Endothelial cell (in vitro differentiated cells): ENCODE measurements at regions not wholly inside any gene's neighbourhood (a gene's known extent, or its start where the extent isn't known, plus 50 kb on each side); places are given as distances from the start of the nearest gene placed in this dataset.

Experiments used
- DNase-seq: peaks from one replicate; pipeline ENCODE4 v3.0.0; 2021; ENCODE audit warnings: low spot score
- H3K27ac Mint-ChIP-seq: one replicate; pipeline ENCODE4 v1.8.0; 2021; ENCODE audit warnings: mixed read lengths, inconsistent platforms; ENCODE audit not compliant: unreplicated experiment
- H3K27me3 Mint-ChIP-seq: one replicate; pipeline ENCODE4 v1.8.0; 2021; ENCODE audit warnings: mild to moderate bottlenecking, moderate library complexity, mixed read lengths, inconsistent platforms; ENCODE audit not compliant: unreplicated experiment
- H3K36me3 Mint-ChIP-seq: one replicate; pipeline ENCODE4 v1.8.0; 2021; ENCODE audit warnings: mild to moderate bottlenecking, low read depth, mixed read lengths, inconsistent platforms; ENCODE audit not compliant: unreplicated experiment
- H3K4me1 Mint-ChIP-seq: one replicate; pipeline ENCODE4 v1.8.0; 2021; ENCODE audit warnings: mild to moderate bottlenecking, mixed read lengths, inconsistent platforms; ENCODE audit not compliant: unreplicated experiment
- H3K4me3 Mint-ChIP-seq: one replicate; pipeline ENCODE4 v1.8.0; 2021; ENCODE audit warnings: mild to moderate bottlenecking, mixed read lengths, inconsistent platforms; ENCODE audit not compliant: unreplicated experiment
- H3K9me3 Mint-ChIP-seq: one replicate; pipeline ENCODE4 v1.8.0; 2021; ENCODE audit warnings: mixed read lengths, inconsistent platforms; ENCODE audit not compliant: unreplicated experiment
- TF ChIP-seq, protein P1 (sequence below): fragments of 200-600 bp; sonication (generic); IDR thresholded peaks from one replicate; pipeline ENCODE4 v1.5.0; 2021; ENCODE audit warnings: antibody characterized with exemption; ENCODE audit not compliant: unreplicated experiment

DNA sequence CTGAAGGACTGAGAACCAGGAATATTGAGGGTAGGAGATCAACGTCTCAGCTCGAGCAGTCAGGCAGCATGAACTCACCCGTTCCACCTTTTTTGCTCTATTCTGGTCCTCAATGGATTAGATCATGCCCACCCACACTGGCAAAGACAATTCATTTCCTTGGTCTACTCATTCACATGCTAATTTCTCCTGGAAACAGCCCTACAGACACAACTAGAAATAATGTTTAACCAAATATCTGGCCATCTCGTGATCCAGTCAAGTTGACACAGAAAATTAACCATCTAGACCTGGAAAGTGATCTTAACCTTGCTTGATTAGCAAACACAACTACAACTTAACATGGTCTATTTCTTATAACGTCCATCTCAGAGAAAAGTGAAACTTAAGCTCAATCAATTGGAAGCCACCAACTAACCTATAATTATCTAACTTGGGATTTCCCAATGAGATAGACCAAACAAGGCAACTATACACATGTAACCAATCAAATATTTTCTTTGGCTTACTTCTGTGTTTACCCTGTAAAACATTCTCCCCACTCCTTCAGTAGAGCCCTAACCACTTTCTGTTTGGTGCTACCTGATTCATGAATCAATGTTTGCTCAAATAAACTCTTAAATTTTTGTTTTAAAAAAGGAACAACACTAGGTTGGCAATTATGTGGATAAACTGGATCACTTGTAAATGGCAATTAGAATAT is 69.7 kb upstream of the MAMLD1 start:
- Mint-ChIP-seq H3K36me3 (no peaks in the 10 kb centered on the region), H3K27me3 (no peaks in the 10 kb centered on the region), H3K9me3 (no peaks in the 10 kb centered on the region), H3K27ac (no peak overlapping the region), H3K4me1 (no peaks in the 10 kb centered on the region), H3K4me3 (no peak overlapping the region)
- TF ChIP-seq, protein P1, sequence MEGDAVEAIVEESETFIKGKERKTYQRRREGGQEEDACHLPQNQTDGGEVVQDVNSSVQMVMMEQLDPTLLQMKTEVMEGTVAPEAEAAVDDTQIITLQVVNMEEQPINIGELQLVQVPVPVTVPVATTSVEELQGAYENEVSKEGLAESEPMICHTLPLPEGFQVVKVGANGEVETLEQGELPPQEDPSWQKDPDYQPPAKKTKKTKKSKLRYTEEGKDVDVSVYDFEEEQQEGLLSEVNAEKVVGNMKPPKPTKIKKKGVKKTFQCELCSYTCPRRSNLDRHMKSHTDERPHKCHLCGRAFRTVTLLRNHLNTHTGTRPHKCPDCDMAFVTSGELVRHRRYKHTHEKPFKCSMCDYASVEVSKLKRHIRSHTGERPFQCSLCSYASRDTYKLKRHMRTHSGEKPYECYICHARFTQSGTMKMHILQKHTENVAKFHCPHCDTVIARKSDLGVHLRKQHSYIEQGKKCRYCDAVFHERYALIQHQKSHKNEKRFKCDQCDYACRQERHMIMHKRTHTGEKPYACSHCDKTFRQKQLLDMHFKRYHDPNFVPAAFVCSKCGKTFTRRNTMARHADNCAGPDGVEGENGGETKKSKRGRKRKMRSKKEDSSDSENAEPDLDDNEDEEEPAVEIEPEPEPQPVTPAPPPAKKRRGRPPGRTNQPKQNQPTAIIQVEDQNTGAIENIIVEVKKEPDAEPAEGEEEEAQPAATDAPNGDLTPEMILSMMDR = no peak
- DNase-seq = no peak

DNA sequence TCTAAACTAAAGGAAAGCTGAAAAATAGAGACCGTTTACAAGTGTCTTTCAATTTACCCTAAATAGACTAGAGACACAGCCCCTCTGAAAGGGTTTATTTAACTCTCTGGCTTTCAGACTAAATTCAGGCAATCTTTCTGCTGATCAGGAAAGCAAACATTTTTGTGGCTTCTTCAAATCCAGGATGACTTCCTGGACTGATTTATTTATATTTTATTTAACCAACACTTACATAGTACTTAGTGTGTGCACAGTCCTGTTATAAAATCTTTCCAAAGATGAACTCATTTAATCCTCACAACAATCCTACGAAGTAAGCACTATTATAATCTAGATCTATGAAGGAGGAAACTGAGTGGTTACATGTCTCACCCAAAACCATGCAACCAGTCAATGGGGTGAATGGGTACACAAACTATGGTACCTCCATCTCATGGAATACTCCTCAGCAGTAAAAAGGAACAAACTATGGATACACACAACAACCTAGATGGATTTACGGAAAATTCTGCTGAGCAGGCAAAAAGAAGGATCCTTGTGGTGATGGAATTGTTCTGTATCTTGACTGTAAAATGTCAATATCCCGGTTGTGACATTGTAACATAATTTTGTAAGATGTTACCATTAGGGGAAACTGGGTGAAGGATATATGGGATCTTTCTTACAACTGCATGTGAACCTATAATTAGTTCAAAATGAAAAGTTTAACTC is 64.1 kb upstream of the MAMLD1 start:
- H3K27me3 Mint-ChIP-seq = no peaks in the 10 kb centered on the region
- DNase-seq = no peak
- no peak overlapping the region for H3K4me3 Mint-ChIP-seq
- no peaks in the 10 kb centered on the region for H3K4me1 Mint-ChIP-seq
- H3K27ac Mint-ChIP-seq = no peak overlapping the region
- no peaks in the 10 kb centered on the region for H3K9me3 Mint-ChIP-seq
- H3K36me3 Mint-ChIP-seq = no peaks in the 10 kb centered on the region
- TF ChIP-seq, protein P1 = no peak

DNA sequence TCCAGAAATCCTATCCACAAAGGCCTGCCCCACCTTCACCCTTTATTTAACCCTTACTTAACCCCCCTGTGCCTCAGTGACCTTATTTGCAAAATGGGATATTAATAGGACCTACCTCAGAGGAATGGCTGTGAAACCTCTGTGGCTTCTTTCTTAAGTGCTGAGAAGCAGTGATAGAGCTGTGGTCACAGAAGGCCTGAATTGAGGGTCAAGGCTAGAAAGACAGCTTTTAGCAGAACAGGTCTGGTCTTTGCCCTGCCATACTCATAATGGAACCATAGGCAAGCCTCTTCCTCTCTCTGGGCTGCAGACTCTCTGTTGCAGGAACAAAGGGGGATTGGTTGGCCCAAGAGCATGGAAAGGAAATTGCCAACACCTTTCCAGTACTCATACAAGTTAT is 63.5 kb upstream of the MAMLD1 start:
- Mint-ChIP-seq H3K4me3 (no peak overlapping the region), H3K9me3 (no peaks in the 10 kb centered on the region)
- DNase-seq = no peak

DNA sequence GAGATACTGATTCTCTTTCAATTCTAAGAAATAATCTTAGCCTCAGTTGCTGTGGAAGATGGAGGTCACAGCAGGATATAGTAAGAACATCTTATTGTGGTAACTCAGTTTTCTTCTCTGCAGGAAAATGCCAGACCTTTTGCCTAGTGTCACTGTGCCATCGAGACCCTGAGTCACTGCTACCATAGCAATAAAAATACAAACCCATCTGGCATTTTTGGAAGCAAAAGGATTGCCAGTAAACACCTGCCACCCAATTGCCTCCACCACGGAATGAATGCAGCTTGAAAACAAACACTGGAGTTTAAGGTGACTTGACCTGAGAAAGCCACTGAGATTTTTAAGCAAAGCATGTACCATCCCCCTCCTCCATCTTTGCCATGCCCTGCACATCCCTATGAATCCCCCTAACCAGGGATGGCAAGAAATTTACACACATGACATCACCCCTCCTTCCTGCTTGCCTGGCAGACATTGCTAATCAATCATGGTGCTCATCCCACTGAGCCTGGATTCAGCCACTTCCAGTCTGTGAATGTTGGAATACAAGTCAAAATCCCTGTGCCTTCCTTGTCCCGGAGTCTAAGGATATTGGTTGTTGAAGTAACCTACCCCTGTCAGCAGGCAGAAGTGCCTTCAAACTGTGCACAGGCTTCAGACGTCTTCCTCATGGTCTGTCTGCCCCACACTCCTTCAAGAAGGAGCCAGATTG is 59.6 kb upstream of the MAMLD1 start:
- no peak for DNase-seq
- Mint-ChIP-seq H3K27ac (no peak overlapping the region), H3K36me3 (no peaks in the 10 kb centered on the region), H3K4me1 (no peaks in the 10 kb centered on the region), H3K9me3 (no peaks in the 10 kb centered on the region), H3K4me3 (no peak overlapping the region), H3K27me3 (no peaks in the 10 kb centered on the region)
- TF ChIP-seq, protein P1 = no peak

More for the DNA sequence above, 63.5 kb upstream of the MAMLD1 start:
- H3K36me3 Mint-ChIP-seq = no peaks in the 10 kb centered on the region
- TF ChIP-seq, protein P1 = no peak
- H3K27me3 Mint-ChIP-seq = no peaks in the 10 kb centered on the region
- no peak overlapping the region for H3K27ac Mint-ChIP-seq
- no peaks in the 10 kb centered on the region for H3K4me1 Mint-ChIP-seq
